Right lobe of liver (tissue), 6 donors: ENCODE measurements at regions not wholly inside any gene's neighbourhood (a gene's known extent, or its start where the extent isn't known, plus 50 kb on each side); places are given as distances from the start of the nearest gene placed in this dataset.

Experiments
- ATAC-seq, 4 donors: fragments of 200-7000 bp; cut with Tn5 transposase; one replicate each; pipeline ENCODE4 v1.9.1; 2020; ENCODE audit warnings: mild to moderate bottlenecking in 4 of 4, moderate library complexity in 4 of 4
- DNase-seq, 3 donors: peaks; one replicate each; pipeline ENCODE4 v3.0.0-alpha.2; 2020
- H3K27ac ChIP-seq, 3 donors: fragments of 200-600 bp; one replicate each; pipeline ENCODE4 v1.8.0; 2022
- H3K27me3 ChIP-seq, 2 donors: fragments of 200-600 bp; one replicate each; pipeline ENCODE4 v1.8.0; 2022
- H3K36me3 ChIP-seq, 4 donors: fragments of 200-600 bp; sonication (generic) in 1 of 4; one replicate each; pipeline versions ENCODE4 v1.5.1 to v1.8.0; 2017 to 2022; ENCODE audit warnings: control low read depth in 1 of 4
- H3K4me1 ChIP-seq, 4 donors: fragments of 200-600 bp; sonication (generic) in 1 of 4; one replicate each; pipeline versions ENCODE4 v1.5.1 to v1.8.0; 2017 to 2022; ENCODE audit warnings: control low read depth in 1 of 4
- H3K4me3 ChIP-seq, 3 donors: fragments of 200-600 bp; one replicate each; pipeline ENCODE4 v1.8.0; 2022
- H3K9me3 ChIP-seq, 4 donors: fragments of 200-600 bp; sonication (generic) in 1 of 4; one replicate each; pipeline versions ENCODE4 v1.5.1 to v1.8.0; 2017 to 2022; ENCODE audit warnings: control low read depth in 1 of 4
- CTCF ChIP-seq, 4 donors: fragments of 200-600 bp in 3 of 4; fragments of 450-650 bp in 1 of 4; IDR thresholded peaks; one replicate each; pipeline versions ENCODE4 v1.5.1 to v1.8.0; 2016 to 2022; ENCODE audit warnings: antibody characterized with exemption in 4 of 4, mild to moderate bottlenecking in 2 of 4
- POLR2A ChIP-seq: fragments of 450-650 bp; IDR thresholded peaks from one replicate; pipeline ENCODE4 v1.6.1; 2017; ENCODE audit warnings: antibody characterized with exemption, mild to moderate bottlenecking
- WGBS: methylation state at CpG from one replicate; pipeline ENCODE4 v1.1.6; 2018; ENCODE audit warnings: low coverage, low lambda C conversion rate; ENCODE audit not compliant: insufficient coverage; ENCODE audit errors: missing lambda C conversion rate; 5-methylcytosine and 5-hydroxymethylcytosine counted together
- intact Hi-C, 2 donors: fragments of 100-400 bp; cut with DNase I; formaldehyde crosslinking; loops; one replicate each; pipeline versions ENCODE4 v1.11.2 to v1.14.1; 2022
- donor health status: DM: no; HTN: yes; CAD: no.
- donor health status: DM: no; HTN: no; CAD: no.
- donor health status: DM: no; HTN: no; CAD: no.
- donor health status: DM: no; HTN: yes; CAD: no.
- donor health status: DM: no; HTN: yes; CAD: no.

GRCh38 chr18:22831441-22831904 is 101.7 kb upstream of the RBBP8 start:
- intact Hi-C loops, result no loop called here
- no peak overlapping the region for H3K27ac ChIP-seq
- no peaks in the 10 kb centered on the region for H3K27me3 ChIP-seq
- DNase-seq (no peak), ATAC-seq (peak; percentile 40 to 96 (median 78))
- no peak overlapping the region for H3K4me3 ChIP-seq
- WGBS, result 27% methylated on average over 1 of the region's 1 CpG
- no peak for TF ChIP-seq POLR2A
- TF ChIP-seq CTCF (IDR thresholded peaks at IDR 0.05), result no peak
- no peaks in the 10 kb centered on the region for H3K9me3 ChIP-seq
- peaks cover 0 to 7% (median 0%) of the 10 kb centered on the region in 4 donors for H3K4me1 ChIP-seq
- H3K36me3 ChIP-seq, result no peaks in the 10 kb centered on the region

- H3K9me3 ChIP-seq, result no peaks in the 10 kb centered on the region
- H3K27me3 ChIP-seq, result no peaks in the 10 kb centered on the region
- peaks cover 0 to 2% (median 0%) of the 10 kb centered on the region in 4 donors for H3K4me1 ChIP-seq
- ATAC-seq (no peak), DNase-seq (no peak)
- TF ChIP-seq POLR2A (no peak), CTCF (IDR thresholded peaks at IDR 0.05) (no peak)
- H3K36me3 ChIP-seq, result no peaks in the 10 kb centered on the region
- H3K4me3 ChIP-seq, result no peak overlapping the region
- intact Hi-C loops, result no loop called here
- no peak overlapping the region for H3K27ac ChIP-seq
Observed at GRCh38 chr18:22836932-22837331, 96.2 kb upstream of the RBBP8 start.

GRCh38 chr18:22838221-22838620 is 94.9 kb upstream of the RBBP8 start:
- intact Hi-C loops, result no loop called here
- WGBS, result 85% methylated on average over 1 of the region's 1 CpG
- ATAC-seq, result no peak
- Histone ChIP-seq H3K4me1 (no peaks in the 10 kb centered on the region), H3K4me3 (no peak overlapping the region), H3K9me3 (no peaks in the 10 kb centered on the region), H3K27me3 (no peaks in the 10 kb centered on the region), H3K36me3 (no peaks in the 10 kb centered on the region), H3K27ac (no peak overlapping the region)
- no peak for TF ChIP-seq CTCF (IDR thresholded peaks at IDR 0.05)
- TF ChIP-seq POLR2A, result no peak
- no peak for DNase-seq

- H3K36me3 ChIP-seq, result no peaks in the 10 kb centered on the region
- H3K27me3 ChIP-seq, result no peaks in the 10 kb centered on the region
- no peak overlapping the region for H3K4me3 ChIP-seq
- no peaks in the 10 kb centered on the region for H3K9me3 ChIP-seq
- 54% methylated on average over 7 of the region's 7 CpGs for WGBS
- intact Hi-C loops, result no loop called here
- H3K27ac ChIP-seq, result no peak overlapping the region
- DNase-seq (no peak), ATAC-seq (no peak)
- TF ChIP-seq POLR2A (no peak), CTCF (IDR thresholded peaks at IDR 0.05) (no peak)
- no peaks in the 10 kb centered on the region for H3K4me1 ChIP-seq
Observed at GRCh38 chr18:22838639-22839277, 94.4 kb upstream of the RBBP8 start.
